GM19240 (cell line): ENCODE measurements at regions not wholly inside any gene's neighbourhood (a gene's known extent, or its start where the extent isn't known, plus 50 kb on each side); places are given as distances from the start of the nearest gene placed in this dataset.

ENCODE experiments used
- DNase-seq: peaks from one replicate; pipeline ENCODE4 v3.0.0; 2011; ENCODE audit warnings: low spot score; ENCODE audit not compliant: insufficient read length

DNA sequence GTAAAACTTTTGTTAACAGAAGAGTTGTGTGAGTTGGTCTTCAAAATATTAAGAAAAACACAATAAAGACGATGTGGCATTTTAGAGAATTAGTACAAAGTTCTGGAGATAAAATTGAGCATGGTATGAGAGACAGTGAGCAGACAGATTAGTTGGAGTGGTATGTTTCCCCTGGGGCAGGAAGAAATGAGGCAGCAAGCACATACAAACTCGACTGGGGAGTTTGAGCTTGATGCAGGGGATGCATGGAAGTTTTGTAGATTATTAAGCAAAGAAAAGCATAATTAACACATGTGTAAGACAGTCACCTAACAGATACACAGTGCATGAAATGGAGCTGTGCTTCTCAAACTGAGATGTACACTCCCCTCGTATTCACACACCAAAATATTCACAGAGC is 58.1 kb upstream of the IL2 start:
- DNase-seq = no peak

DNA sequence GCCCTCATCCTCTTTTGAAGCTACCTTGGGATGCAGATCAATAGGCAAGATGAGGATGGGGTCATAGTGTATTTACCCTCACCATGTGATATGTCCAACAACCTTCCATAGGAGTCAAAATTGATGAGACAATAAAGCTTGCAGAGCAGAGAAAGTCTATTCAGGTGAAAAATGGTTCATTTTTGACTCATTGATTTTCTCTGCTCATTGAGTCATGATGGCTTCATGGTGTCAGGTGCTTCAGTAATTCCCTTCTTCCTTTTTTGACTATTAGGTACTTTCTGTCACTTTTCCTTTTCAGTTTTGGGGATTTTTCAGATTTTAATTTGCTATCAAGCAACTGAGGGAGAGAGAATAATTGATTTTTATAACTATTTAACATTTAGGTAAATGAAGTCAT is 55.9 kb upstream of the IL2 start:
- no peak for DNase-seq

DNA sequence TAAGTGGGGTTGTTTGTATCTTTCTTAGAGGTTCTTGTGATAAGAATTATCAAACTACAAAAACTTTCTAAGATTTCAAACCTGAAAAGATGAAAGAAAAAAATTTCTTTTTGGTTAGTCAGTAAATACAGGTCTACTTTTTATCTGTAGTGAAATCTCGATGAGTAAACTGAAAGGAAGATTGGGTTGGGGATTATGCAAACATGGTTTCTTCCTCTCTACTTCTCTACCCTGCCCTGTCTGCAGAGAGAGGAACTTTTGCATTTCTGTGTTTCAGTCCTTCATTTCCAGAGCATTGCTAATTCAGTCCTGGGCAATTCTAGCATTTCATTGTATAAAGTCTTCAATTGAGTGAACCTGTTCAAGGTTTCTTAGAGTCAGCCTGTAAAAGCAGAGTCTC is 51.6 kb upstream of the IL2 start:
- no peak for DNase-seq
